Thyroid gland (tissue), 4 donors: ENCODE measurements at regions not wholly inside any gene's neighbourhood (a gene's known extent, or its start where the extent isn't known, plus 50 kb on each side); places are given as distances from the start of the nearest gene placed in this dataset.

ENCODE experiments used
- DNase-seq, 2 donors: peaks; one replicate each; pipeline ENCODE4 v3.0.0-alpha.2; 2019
- H3K27ac ChIP-seq, 3 donors: fragments of 200-600 bp; sonication (generic); 1 replicate in 2 of 3; 2 replicates in 1 of 3; pipeline ENCODE4 v1.5.1; 2016 to 2019; ENCODE audit warnings: mild to moderate bottlenecking in 1 of 3, moderate library complexity in 1 of 3
- H3K27me3 ChIP-seq: fragments of 200-600 bp; sonication (generic); one replicate; pipeline ENCODE4 v1.5.1; 2019
- H3K36me3 ChIP-seq, 2 donors: fragments of 200-600 bp; sonication (generic); one replicate each; pipeline ENCODE4 v1.5.1; 2016 to 2019
- H3K4me1 ChIP-seq, 2 donors: fragments of 200-600 bp; sonication (generic); one replicate each; pipeline ENCODE4 v1.5.1; 2017 to 2019
- H3K4me3 ChIP-seq, 3 donors: fragments of 200-600 bp; sonication (generic); replicated peaks in 1 of 3; 1 replicate in 2 of 3; 2 replicates in 1 of 3; pipeline ENCODE4 v1.5.1; 2016; ENCODE audit warnings: mild to moderate bottlenecking in 1 of 3
- H3K9me3 ChIP-seq: fragments of 200-600 bp; sonication (generic); one replicate; pipeline ENCODE4 v1.5.1; 2017
- POLR2A ChIP-seq, 2 donors: fragments of 450-650 bp; IDR thresholded peaks; one replicate each; pipeline ENCODE4 v1.6.1; 2017; ENCODE audit warnings: antibody characterized with exemption in 2 of 2, mild to moderate bottlenecking in 2 of 2, moderate library complexity in 1 of 2
- WGBS, 2 donors: methylation state at CpG; one replicate each; pipeline ENCODE4 v1.1.5; 2017; 5-methylcytosine and 5-hydroxymethylcytosine counted together
- intact Hi-C: fragments of 100-400 bp; cut with DNase I; formaldehyde crosslinking; loops from one replicate; pipeline ENCODE4 v1.15.1; 2023
- TF ChIP-seq, protein P1 (sequence below), 6 experiments: fragments of 200-600 bp in 3 of 6; fragments of 450-650 bp in 3 of 6; sonication (generic) in 3 of 6; IDR thresholded peaks; one replicate each; pipeline ENCODE4 v1.5.1; 2016 to 2019; ENCODE audit warnings: antibody characterized with exemption in 6 of 6, mild to moderate bottlenecking in 2 of 6, inconsistent platforms in 1 of 6, moderate library complexity in 1 of 6

GRCh38 chr6:159101656-159102055, 56.9 kb upstream of the TAGAP start:
- intact Hi-C loops, result loop anchor here (5.0 kb wide), 1 partner anchor 59 kb away; the partner anchor contains the start of gene TAGAP
- TF ChIP-seq, protein P1, sequence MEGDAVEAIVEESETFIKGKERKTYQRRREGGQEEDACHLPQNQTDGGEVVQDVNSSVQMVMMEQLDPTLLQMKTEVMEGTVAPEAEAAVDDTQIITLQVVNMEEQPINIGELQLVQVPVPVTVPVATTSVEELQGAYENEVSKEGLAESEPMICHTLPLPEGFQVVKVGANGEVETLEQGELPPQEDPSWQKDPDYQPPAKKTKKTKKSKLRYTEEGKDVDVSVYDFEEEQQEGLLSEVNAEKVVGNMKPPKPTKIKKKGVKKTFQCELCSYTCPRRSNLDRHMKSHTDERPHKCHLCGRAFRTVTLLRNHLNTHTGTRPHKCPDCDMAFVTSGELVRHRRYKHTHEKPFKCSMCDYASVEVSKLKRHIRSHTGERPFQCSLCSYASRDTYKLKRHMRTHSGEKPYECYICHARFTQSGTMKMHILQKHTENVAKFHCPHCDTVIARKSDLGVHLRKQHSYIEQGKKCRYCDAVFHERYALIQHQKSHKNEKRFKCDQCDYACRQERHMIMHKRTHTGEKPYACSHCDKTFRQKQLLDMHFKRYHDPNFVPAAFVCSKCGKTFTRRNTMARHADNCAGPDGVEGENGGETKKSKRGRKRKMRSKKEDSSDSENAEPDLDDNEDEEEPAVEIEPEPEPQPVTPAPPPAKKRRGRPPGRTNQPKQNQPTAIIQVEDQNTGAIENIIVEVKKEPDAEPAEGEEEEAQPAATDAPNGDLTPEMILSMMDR (IDR thresholded peaks at IDR 0.05), result no peak
- no peak for TF ChIP-seq POLR2A (IDR thresholded peaks at IDR 0.05)
- Histone ChIP-seq H3K4me1 (peaks cover 32 to 39% of the 10 kb centered on the region in 2 donors), H3K4me3 (no peak overlapping the region), H3K9me3 (no peaks in the 10 kb centered on the region), H3K27ac (peak overlapping the region in 1 of 3 donors; percentile 86), H3K27me3 (no peaks in the 10 kb centered on the region), H3K36me3 (no peaks in the 10 kb centered on the region)
- peak; percentile 19 to 44 for DNase-seq
- WGBS, 2 donors, result 88 to 91% methylated on average over 11 of the region's 11 CpGs

- Histone ChIP-seq H3K4me3 (no peak overlapping the region), H3K4me1 (peaks cover 32 to 39% of the 10 kb centered on the region in 2 donors), H3K9me3 (no peaks in the 10 kb centered on the region), H3K27ac (no peak overlapping the region), H3K36me3 (no peaks in the 10 kb centered on the region), H3K27me3 (no peaks in the 10 kb centered on the region)
- DNase-seq, result no peak
- TF ChIP-seq, protein P1 (IDR thresholded peaks at IDR 0.05), result no peak
- TF ChIP-seq POLR2A (IDR thresholded peaks at IDR 0.05), result no peak
- intact Hi-C loops, result loop anchor here (5.0 kb wide), 1 partner anchor 58 kb away; the partner anchor contains the start of gene TAGAP
- WGBS, 2 donors, result 84 to 94% methylated on average over 15 of the region's 15 CpGs
Measured at GRCh38 chr6:159100395-159101182, 55.8 kb upstream of the TAGAP start.

- peak; percentile 16 to 49 for DNase-seq
- intact Hi-C loops, result loop anchor here (5.0 kb wide), 1 partner anchor 58 kb away; the partner anchor contains the start of gene TAGAP
- peaks cover 32 to 39% of the 10 kb centered on the region in 2 donors for H3K4me1 ChIP-seq
- H3K36me3 ChIP-seq, result no peaks in the 10 kb centered on the region
- 46 to 53% methylated on average over 3 of the region's 3 CpGs for WGBS, 2 donors
- TF ChIP-seq, protein P1 (IDR thresholded peaks at IDR 0.05), result no peak
- no peak for TF ChIP-seq POLR2A (IDR thresholded peaks at IDR 0.05)
- H3K27ac ChIP-seq, result no peak overlapping the region
- no peaks in the 10 kb centered on the region for H3K9me3 ChIP-seq
- H3K4me3 ChIP-seq, result no peak overlapping the region
- no peaks in the 10 kb centered on the region for H3K27me3 ChIP-seq
Measured at GRCh38 chr6:159099961-159100360, 55.2 kb upstream of the TAGAP start.

GRCh38 chr6:159099276-159099675, 54.5 kb upstream of the TAGAP start:
- Histone ChIP-seq H3K36me3 (no peaks in the 10 kb centered on the region), H3K27me3 (no peaks in the 10 kb centered on the region), H3K4me1 (peaks cover 29 to 36% of the 10 kb centered on the region in 2 donors), H3K27ac (peak overlapping the region; percentile 58 to 78 (median 65)), H3K4me3 (no peak overlapping the region), H3K9me3 (no peaks in the 10 kb centered on the region)
- DNase-seq, result no peak
- TF ChIP-seq, protein P1 (IDR thresholded peaks at IDR 0.05), result no peak
- TF ChIP-seq POLR2A (IDR thresholded peaks at IDR 0.05), result no peak
- 91 to 92% methylated on average over 3 of the region's 3 CpGs for WGBS, 2 donors
- intact Hi-C loops, result no loop called here

- peak overlapping the region; percentile 58 to 78 (median 65) for H3K27ac ChIP-seq
- TF ChIP-seq, protein P1 (IDR thresholded peaks at IDR 0.05), result no peak
- peak in 1 of 2 donors; percentile 26 for TF ChIP-seq POLR2A (IDR thresholded peaks at IDR 0.05)
Measured at GRCh38 chr6:159098636-159099106, 53.9 kb upstream of the TAGAP start.

More at GRCh38 chr6:159098636-159099106, 53.9 kb upstream of the TAGAP start:
- Histone ChIP-seq H3K27me3 (no peaks in the 10 kb centered on the region), H3K9me3 (no peaks in the 10 kb centered on the region), H3K4me1 (peaks cover 23 to 30% of the 10 kb centered on the region in 2 donors), H3K4me3 (no peak overlapping the region), H3K36me3 (no peaks in the 10 kb centered on the region)
- 30 to 36% methylated on average over 14 of the region's 14 CpGs for WGBS, 2 donors
- peak; percentile 71 to 73 for DNase-seq
- intact Hi-C loops, result no loop called here
